ENCODE measurements at regions not wholly inside any gene's neighbourhood (a gene's known extent, or its start where the extent isn't known, plus 50 kb on each side); places are given as distances from the start of the nearest gene placed in this dataset.

DNA sequence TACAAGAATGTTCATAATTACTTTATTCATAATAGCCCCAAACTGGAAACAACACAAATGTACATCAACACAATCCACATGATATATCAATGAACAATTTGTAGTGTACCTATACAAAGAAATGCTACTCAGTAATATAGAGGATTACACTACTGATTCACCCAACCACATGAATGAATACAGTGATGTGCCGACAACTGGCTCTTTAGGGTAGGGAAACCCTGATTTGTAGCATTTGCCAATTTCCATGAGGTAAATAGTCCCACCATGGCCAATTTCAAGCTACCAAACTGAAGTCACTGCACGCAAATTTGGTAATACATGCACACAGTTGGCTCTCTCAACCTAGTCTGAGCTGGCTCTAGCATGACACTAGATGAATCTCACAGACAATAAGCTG, 190.4 kb upstream of the KRR1 start:
- TF ChIP-seq, protein P1, sequence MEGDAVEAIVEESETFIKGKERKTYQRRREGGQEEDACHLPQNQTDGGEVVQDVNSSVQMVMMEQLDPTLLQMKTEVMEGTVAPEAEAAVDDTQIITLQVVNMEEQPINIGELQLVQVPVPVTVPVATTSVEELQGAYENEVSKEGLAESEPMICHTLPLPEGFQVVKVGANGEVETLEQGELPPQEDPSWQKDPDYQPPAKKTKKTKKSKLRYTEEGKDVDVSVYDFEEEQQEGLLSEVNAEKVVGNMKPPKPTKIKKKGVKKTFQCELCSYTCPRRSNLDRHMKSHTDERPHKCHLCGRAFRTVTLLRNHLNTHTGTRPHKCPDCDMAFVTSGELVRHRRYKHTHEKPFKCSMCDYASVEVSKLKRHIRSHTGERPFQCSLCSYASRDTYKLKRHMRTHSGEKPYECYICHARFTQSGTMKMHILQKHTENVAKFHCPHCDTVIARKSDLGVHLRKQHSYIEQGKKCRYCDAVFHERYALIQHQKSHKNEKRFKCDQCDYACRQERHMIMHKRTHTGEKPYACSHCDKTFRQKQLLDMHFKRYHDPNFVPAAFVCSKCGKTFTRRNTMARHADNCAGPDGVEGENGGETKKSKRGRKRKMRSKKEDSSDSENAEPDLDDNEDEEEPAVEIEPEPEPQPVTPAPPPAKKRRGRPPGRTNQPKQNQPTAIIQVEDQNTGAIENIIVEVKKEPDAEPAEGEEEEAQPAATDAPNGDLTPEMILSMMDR (IDR thresholded peaks at IDR 0.05) = no peak
- TF ChIP-seq EZH2 (IDR thresholded peaks at IDR 0.05) = no peak
